K562 (cell line): ENCODE measurements at regions not wholly inside any gene's neighbourhood (a gene's known extent, or its start where the extent isn't known, plus 50 kb on each side); places are given as distances from the start of the nearest gene placed in this dataset.

Source experiments
- TF ChIP-seq, protein P1 (sequence below): fragments of 450-650 bp; IDR thresholded peaks from 2 replicates; pipeline ENCODE4 v1.6.1; 2016; ENCODE audit warnings: mild to moderate bottlenecking, moderate library complexity

GRCh38 chr6:2508071-2508470 lies 242.7 kb downstream of the MYLK4 start (continued):
- TF ChIP-seq, protein P1, sequence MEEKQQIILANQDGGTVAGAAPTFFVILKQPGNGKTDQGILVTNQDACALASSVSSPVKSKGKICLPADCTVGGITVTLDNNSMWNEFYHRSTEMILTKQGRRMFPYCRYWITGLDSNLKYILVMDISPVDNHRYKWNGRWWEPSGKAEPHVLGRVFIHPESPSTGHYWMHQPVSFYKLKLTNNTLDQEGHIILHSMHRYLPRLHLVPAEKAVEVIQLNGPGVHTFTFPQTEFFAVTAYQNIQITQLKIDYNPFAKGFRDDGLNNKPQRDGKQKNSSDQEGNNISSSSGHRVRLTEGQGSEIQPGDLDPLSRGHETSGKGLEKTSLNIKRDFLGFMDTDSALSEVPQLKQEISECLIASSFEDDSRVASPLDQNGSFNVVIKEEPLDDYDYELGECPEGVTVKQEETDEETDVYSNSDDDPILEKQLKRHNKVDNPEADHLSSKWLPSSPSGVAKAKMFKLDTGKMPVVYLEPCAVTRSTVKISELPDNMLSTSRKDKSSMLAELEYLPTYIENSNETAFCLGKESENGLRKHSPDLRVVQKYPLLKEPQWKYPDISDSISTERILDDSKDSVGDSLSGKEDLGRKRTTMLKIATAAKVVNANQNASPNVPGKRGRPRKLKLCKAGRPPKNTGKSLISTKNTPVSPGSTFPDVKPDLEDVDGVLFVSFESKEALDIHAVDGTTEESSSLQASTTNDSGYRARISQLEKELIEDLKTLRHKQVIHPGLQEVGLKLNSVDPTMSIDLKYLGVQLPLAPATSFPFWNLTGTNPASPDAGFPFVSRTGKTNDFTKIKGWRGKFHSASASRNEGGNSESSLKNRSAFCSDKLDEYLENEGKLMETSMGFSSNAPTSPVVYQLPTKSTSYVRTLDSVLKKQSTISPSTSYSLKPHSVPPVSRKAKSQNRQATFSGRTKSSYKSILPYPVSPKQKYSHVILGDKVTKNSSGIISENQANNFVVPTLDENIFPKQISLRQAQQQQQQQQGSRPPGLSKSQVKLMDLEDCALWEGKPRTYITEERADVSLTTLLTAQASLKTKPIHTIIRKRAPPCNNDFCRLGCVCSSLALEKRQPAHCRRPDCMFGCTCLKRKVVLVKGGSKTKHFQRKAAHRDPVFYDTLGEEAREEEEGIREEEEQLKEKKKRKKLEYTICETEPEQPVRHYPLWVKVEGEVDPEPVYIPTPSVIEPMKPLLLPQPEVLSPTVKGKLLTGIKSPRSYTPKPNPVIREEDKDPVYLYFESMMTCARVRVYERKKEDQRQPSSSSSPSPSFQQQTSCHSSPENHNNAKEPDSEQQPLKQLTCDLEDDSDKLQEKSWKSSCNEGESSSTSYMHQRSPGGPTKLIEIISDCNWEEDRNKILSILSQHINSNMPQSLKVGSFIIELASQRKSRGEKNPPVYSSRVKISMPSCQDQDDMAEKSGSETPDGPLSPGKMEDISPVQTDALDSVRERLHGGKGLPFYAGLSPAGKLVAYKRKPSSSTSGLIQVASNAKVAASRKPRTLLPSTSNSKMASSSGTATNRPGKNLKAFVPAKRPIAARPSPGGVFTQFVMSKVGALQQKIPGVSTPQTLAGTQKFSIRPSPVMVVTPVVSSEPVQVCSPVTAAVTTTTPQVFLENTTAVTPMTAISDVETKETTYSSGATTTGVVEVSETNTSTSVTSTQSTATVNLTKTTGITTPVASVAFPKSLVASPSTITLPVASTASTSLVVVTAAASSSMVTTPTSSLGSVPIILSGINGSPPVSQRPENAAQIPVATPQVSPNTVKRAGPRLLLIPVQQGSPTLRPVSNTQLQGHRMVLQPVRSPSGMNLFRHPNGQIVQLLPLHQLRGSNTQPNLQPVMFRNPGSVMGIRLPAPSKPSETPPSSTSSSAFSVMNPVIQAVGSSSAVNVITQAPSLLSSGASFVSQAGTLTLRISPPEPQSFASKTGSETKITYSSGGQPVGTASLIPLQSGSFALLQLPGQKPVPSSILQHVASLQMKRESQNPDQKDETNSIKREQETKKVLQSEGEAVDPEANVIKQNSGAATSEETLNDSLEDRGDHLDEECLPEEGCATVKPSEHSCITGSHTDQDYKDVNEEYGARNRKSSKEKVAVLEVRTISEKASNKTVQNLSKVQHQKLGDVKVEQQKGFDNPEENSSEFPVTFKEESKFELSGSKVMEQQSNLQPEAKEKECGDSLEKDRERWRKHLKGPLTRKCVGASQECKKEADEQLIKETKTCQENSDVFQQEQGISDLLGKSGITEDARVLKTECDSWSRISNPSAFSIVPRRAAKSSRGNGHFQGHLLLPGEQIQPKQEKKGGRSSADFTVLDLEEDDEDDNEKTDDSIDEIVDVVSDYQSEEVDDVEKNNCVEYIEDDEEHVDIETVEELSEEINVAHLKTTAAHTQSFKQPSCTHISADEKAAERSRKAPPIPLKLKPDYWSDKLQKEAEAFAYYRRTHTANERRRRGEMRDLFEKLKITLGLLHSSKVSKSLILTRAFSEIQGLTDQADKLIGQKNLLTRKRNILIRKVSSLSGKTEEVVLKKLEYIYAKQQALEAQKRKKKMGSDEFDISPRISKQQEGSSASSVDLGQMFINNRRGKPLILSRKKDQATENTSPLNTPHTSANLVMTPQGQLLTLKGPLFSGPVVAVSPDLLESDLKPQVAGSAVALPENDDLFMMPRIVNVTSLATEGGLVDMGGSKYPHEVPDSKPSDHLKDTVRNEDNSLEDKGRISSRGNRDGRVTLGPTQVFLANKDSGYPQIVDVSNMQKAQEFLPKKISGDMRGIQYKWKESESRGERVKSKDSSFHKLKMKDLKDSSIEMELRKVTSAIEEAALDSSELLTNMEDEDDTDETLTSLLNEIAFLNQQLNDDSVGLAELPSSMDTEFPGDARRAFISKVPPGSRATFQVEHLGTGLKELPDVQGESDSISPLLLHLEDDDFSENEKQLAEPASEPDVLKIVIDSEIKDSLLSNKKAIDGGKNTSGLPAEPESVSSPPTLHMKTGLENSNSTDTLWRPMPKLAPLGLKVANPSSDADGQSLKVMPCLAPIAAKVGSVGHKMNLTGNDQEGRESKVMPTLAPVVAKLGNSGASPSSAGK = no peak
